HG02943 (cell line): ENCODE measurements at regions not wholly inside any gene's neighbourhood (a gene's known extent, or its start where the extent isn't known, plus 50 kb on each side); places are given as distances from the start of the nearest gene placed in this dataset.

Experiments used
- ATAC-seq: cut with Tn5 transposase; IDR thresholded peaks from one replicate; pipeline ENCODE4 v1.9.1; 2021; ENCODE audit warnings: mild to moderate bottlenecking, low read depth, moderate library complexity; ENCODE audit not compliant: unreplicated experiment

DNA sequence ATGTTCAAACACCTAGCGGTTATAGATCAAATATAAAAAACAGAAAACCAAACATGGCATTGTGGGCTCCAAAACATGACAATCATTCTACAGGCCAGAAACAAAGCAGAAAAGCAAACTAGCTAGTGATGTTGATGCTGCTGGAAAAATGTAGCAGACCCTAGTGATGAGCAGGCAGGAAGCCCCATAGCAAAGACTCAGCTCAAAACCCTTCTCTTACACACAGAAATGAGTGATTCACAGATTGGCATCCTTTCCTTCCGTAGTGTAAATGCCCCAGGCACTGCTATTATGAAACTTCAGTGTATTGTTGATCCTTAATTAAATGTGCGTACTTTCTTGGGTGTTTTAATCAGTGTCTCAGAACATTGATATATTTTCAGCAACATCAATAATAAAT lies 425.1 kb downstream of the UTRN start:
- no peak for ATAC-seq

DNA sequence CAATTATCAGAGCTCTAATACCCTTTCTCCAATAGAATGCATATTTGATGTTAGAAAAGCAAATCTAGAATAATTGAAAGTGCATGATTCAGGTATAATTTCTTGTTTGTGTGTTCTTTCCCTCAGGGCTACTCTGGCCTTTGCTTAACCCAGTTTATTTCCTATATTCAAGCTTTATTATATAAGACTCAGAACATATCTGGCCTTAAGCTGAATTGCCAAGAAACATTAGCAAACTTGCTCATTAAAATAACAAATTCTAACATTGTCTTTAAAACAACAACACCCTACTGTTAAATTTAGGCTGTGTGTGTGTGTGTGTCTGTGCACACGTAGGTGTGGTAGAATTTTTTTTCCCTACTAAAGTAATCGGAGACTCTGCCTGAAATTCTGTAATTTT lies 426.5 kb downstream of the UTRN start:
- ATAC-seq = no peak

DNA sequence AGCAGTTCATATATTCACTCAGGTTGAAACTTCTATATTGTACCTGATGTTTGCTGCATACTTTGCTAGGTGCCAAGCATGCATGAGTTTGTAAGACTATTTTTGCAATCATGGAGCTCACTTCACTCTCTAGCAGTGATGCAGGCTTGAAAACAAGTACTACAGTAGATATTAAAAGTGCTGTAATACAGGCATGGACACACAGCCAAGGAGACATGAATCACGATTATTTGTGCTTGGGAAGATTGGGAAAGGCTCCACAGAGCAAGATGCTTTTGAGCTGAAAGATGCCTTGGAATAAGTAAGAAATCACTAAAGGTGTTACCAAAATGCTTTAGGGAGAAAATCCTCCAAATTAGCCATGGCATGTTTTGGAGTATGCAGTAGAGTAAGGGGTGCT lies 427.4 kb downstream of the UTRN start:
- ATAC-seq = no peak

DNA sequence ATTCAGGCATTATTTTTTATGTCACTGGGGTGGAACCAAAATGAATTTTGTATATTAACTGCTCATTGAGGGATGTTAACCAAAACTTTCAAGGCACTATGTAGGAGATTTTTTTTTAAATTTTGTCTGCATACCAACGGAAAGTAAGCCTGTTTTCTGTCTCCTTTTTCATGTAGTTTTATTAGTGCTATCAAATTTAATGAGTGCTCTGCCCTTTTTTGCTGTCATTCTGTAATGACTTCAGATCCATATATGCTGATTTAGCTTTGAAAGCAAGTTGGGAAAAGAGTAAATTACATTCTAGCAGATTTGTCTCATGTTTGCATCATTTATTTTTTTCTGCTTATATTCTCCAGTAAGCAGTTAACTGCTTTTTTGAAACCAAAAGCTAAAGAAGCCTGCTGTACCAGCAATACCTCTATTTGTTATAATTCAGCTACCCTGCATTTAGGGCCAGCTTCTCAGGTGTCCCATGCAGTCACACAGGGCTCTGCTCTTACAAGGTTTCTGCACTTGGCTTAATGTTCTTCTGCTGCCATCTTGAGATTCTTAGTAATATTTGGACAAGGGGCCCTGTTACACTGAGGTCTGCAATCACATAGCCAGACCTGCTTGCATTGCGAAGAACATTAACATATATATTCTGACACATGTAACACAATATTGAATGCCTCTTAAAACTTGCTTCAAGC lies 429.0 kb downstream of the UTRN start:
- ATAC-seq = no peak

DNA sequence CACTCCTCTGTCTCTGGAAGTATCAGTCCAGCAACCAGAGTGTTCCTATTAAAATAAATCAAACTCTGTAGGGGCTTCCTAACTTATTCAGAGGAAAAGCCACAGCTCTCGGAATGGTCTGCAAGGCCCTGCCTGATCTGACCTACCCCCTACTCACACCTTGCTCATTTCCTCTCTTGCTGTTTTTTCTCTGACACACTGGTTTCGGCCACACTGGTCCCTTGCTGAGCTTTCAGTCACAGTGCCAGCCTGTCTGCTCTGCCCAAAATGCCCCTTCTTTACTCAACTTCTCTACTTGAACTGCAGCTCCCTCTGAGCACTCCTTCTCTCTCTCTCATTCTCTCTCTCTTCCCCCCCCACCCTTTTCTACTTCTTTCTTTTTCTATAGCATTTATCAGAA lies 430.2 kb downstream of the UTRN start:
- no peak for ATAC-seq

DNA sequence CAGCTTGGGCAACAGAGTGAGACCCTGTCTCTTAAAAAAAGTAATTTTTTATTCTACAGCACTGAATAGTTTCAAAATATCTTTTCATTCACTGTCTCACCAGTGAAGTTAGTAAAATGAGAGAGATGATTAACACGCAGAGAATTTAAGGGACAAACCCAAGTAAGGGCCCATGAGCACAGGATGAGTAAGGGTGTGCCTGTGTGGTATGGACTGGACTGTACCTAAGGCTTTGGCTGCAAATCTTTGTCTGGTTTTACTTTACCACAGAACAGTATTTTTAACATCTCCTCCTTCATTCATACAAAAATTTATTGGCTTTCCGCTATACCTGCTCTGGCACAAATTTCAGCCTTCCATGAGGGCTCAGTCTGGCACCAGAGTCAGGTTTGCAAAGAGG lies 433.3 kb downstream of the UTRN start:
- ATAC-seq = no peak

DNA sequence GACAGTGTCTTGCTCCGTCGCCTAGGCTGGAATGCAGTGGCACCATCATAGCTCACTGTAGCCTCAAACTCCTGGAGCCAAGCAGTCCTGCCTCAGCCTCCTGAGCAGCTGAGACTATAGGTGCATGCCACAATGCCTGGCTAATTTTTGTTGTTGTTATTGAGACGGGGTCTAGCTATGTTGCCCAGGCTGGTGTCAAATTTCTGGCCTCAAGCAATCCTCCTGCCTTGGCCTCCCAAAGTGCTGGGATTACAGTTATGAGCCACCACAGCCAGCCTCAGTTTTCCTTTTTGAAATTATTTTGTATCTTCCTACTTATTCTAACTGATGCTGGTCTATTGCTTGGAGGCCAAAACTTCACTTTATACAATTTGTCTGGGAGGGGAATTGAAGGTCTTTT lies 436.1 kb downstream of the UTRN start:
- no peak for ATAC-seq

DNA sequence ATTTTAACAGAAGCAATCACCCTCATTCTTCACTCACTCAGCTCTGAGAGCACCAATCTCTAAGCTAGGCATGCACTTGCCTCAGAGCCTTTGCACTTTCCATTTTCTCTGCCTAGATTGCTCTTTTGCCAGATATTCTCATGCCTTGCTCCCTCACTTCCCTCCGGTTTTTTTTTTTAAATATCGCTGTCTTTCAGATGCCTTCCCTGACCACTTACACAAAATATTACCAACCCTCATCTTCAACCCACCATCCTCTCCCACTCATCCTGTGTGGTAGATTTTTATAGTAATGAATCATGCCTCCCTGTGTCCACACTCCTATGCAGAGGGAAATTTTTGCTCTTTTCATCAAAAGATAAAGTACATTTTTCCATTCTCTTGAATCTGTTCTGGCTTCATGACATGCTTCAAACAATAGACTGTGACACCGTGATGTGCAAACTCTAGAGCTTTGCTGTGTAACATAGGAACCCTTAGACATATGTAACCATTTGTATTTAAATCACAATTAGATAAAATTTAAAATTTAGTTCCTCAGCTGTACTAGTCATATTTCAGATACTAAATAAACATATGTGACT lies 437.1 kb downstream of the UTRN start:
- ATAC-seq = no peak

DNA sequence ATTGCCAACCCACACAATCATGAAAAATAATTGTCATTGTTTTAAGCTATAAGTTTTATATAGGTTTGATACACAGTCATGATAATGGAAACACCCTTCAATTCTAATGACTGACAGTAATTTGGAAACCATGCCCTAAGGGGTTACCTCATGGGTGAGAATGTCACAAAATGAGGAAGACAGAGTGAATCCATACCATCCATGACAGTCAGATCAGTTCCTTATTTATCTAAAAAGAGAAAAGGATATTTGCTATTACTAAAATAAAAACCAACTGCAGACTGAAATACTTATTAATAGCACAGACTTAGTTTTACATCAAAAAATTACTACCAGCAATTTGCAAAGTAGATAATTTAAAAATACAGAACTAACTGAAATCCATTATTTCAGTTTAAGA lies 437.8 kb downstream of the UTRN start:
- no peak for ATAC-seq

DNA sequence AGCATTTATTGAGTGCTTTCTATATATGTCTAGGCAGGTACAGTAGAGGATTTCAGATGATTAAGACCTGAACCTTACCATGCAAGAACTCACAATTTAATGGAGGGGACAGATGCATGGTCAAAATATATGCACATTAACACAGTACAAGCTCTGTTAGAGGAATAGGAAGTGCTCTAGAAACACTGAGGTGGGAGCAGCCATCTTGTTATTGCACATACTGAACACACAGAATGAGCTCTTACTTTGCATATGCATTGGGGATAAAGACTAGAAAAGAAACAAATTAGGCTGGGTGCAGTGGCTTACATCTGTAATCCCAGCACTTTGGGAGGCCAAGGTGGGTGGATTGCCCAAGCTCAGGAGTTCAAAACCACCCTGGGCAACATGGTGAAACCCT lies 438.3 kb downstream of the UTRN start:
- no peak for ATAC-seq

DNA sequence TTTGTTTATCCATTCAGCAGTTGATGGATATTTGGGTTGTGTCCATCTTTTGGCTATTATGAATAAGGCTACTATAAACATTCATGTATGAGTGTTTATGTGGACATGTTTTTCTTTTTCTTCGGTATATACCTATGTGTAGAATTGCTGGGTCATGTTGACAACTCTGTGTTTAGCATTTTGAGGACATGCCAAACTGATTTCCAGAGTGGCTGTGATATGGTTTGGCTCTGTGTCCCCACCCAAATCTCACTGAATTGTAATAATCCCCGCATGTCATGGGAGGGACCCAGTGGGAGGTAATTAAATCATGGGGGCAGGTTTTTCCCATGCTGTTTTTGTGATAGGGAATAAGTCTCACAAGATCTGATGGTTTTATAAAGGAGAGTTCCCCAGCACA lies 439.7 kb downstream of the UTRN start:
- ATAC-seq = no peak

DNA sequence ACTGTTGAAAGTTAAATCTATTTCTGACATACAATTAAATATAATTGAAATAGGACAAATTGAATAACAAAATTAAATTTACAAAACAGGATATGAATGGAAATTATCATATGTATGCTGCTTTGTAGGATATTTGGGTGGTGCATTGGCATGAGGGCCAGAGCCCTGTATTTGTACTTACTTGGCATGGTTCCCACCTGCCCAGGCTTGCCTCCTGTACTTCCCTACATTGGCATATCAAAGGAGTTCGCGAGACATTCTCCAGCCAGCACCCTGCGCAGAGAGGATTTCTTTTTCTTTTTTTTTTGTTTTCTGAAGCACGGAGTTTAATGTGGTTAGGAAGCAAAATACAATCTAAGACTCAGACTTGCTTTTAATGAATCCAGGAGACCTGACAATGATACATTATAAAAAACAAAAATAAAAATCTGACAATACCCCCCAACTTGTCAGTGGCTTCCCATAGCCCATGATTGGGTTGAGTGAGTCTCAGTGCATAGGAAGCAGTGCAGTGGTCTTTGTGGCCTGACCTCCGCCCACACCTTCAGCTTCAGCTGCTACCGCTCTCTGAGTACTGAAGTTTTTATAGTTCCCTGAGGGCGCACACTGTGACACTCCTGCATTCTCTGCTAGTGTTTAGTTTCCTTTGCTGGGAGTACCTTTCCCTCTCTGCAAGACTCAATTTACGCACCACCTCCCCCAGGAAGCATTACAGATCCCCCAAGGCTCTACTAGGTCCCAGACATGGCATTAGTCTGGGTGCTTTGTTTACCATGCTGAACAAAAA lies 440.8 kb downstream of the UTRN start:
- ATAC-seq = peak; percentile 56

DNA sequence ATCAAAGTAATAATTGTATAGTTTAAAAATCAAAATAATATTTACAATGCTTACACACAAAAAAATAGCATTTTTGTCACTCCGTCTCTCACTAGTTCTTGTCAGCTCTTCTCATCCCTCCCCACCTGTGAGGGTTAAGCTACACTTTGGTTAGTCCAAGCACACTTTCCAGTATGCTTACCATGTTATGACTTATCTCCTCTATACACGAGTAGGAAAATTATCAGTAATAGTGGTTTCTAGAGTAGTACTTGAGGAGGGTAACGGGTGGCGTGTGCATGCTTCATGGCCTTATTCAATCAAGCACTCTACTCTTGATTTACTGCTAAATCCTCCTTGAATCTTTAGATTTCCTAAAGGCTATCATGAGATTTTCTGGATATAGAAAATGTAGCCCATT lies 443.7 kb downstream of the UTRN start:
- ATAC-seq = no peak

DNA sequence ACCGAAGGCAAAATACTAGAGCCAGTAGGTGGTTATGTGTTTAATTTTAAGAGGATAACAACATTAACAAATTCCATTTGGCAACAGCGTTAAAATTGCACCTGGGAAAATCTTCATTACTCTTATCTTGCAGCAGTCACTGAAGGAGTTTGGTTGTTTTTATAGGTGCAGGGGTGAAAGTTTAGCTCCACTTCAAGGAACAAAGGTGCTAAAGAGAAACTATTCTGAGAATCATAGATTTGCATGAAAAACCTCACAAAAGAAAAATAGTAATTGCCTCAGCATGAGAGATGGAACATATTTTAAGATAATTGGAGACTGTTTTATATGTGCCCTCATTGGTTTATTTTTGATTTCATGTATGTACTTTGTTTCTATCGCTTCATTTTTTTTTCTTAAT lies 444.4 kb downstream of the UTRN start:
- no peak for ATAC-seq

DNA sequence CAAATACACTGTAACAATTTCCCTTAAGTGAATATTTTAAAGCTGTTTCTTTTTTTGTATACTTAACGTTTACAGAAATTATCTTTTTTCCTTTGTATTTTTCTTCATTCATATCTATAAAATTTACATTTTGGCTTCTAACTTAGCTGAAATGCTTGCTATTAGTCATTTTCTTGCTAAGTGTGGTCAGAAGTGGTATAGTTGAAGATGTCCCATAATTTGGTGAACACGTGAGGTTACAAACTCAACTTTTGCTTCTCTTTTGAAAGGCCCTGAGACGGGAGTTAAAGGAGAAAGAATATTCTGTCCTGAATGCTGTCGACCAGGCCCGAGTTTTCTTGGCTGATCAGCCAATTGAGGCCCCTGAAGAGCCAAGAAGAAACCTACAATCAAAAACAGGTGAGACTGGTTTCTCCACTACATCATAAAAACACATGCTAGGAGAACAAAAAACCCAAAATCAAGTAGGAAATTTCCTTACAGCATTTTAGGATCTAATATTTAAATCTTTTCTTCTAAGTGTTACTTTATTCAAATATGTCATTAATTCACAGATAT lies 445.0 kb downstream of the UTRN start:
- ATAC-seq = no peak

DNA sequence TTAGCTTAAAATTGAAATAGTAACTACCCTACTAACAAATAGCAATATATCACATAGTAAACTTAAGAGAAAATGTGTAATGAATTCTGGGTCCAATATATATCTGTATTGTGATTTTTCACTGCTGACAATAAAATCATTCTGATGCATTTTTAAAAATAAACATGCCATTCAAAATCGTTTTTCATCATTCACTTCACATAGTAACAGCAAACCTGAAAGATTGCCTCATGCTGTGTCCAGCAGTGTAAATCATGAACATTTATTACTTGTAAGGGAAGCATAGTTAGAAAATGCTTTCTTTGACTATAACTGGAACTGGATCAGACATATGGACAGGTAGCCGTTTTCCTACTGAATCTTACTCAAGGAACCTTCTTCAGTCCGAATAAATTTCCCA lies 446.1 kb downstream of the UTRN start:
- no peak for ATAC-seq

DNA sequence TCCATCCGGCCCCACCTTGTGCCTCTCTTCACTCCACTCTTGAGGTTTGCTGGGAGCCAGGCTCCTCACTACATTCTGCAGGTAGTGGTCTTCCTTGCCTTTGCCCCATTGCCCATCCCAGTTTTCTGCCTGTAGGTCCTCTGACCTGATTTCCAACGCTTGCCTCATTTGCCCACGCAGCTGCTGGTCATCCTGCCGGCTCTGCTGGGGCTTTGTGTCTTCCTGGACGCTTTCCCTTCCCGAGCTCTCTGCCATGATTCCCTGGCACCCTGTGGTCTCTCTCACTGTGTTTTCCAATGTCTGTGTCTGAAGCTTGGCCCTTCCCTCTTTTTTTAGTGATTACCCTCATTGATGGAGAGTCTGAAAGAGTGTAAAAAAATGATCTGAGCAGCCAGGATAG lies 451.6 kb downstream of the UTRN start:
- ATAC-seq = no peak

DNA sequence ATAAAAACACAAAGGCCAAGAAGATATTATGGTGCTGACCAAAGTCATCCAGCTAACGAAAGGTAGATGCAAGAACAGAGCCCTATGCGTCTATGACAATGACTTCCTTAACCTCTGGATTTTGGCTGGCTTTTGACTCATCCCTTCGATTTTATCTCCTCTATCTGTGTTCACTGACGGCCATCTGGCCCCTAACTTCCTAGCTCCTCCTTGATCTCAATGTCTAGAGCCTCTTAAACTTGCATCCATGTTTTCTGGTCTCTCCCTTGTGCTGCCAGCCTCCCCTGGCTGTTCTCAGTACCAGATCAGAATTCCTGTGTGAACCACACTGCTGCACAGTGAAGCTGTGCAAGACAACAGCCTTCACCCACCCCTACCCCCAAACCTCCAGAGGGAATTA lies 452.9 kb downstream of the UTRN start:
- ATAC-seq = no peak

DNA sequence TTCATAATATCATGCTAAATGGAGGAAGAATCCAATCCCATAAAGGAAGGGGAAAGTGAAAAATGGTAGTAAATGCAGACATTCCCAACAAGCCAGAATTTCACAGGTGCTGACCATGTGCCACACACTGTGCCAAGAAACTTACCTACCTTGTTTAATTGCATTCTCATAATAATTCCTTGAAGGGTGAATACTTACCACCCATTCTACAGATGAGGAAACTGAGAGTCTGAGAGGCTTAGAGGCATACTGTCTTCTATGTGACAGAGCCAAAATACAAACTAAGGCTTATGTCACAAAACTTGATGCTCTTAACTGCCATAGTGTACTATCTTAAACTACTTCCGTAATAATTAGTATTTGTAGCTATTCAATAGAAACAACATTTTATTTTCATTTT lies 454.7 kb downstream of the UTRN start:
- ATAC-seq = no peak

DNA sequence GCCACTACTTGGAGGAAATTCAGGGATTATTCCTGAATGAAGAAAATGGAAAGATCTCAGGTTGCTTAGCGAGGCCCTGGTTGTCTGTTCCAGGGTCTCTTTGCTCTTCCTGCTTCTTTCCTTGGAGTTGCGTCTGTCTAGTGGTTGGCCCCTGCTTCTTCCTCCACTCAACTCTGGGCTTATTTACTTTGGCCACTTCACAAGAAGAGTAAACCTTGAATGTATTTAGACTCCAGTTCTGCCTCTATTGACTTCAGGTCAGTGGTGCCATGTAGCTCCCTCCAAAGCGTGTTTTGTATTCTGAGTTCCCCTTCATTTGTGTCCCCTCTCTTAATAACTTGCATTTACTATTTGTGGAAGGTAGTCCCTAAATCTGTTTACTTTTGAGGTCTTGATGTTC lies 456.5 kb downstream of the UTRN start:
- no peak for ATAC-seq

DNA sequence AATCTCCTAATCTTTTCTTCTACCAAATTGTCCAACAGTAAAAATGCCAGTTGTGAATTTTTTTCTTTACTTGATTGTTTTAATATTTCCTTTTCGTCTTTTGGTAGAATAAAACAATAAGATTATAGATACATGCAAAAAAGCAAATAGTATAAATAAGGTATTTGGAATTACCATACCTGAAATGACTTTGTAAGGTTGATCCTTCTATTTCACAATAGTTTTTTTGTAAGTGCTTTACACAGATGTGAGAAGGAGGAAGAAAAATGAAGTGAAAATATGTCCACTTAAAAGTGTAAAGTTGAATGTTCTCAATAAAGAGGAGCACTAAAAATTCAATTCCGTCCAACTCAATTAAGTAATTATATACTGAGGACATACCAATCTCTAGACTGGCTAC lies 457.6 kb downstream of the UTRN start:
- no peak for ATAC-seq

DNA sequence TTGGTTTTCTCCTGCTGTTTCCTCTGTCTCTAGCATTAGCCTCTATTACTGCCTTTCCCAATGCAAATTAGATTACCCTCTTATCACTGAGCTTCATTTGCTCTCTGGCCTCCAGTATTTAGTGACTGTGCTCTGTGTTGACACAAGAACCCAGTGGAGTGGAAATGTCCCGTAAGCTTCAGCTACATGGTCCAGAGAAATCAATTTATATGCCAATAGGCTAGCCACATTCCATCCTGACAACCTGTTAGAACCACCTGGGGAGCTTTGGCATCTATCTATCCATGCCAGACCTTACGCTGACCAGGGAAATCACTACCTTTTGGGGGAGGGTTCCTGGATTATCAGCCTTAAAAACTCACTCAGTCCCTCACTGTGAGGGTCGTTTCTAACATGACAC lies 459.6 kb downstream of the UTRN start:
- no peak for ATAC-seq
